Stomach (tissue), 4 donors: ENCODE measurements at regions not wholly inside any gene's neighbourhood (a gene's known extent, or its start where the extent isn't known, plus 50 kb on each side); places are given as distances from the start of the nearest gene placed in this dataset.

Experiments used
- CTCF ChIP-seq, 7 experiments: fragments of 450-650 bp in 4 of 7; fragments of 200-600 bp in 3 of 7; sonication (generic) in 3 of 7; IDR thresholded peaks; one replicate each; pipeline ENCODE4 v1.5.1; 2016 to 2019; ENCODE audit warnings: antibody characterized with exemption in 7 of 7, control low read depth in 2 of 7, mild to moderate bottlenecking in 1 of 7
- EP300 ChIP-seq: sonication (generic); formaldehyde crosslinking; IDR thresholded peaks from one replicate; pipeline ENCODE4 v1.6.1; 2017; ENCODE audit warnings: antibody characterized with exemption
- POLR2A ChIP-seq, 4 donors: fragments of 450-650 bp; IDR thresholded peaks; one replicate each; pipeline ENCODE4 v1.6.1; 2016; ENCODE audit warnings: antibody characterized with exemption in 4 of 4, control low read depth in 2 of 4, mild to moderate bottlenecking in 1 of 4, moderate library complexity in 1 of 4
- POLR2AphosphoS5 ChIP-seq, 3 donors: sonication (generic); formaldehyde crosslinking; IDR thresholded peaks; one replicate each; pipeline ENCODE4 v1.6.1; 2016; ENCODE audit warnings: antibody characterized with exemption in 3 of 3

DNA sequence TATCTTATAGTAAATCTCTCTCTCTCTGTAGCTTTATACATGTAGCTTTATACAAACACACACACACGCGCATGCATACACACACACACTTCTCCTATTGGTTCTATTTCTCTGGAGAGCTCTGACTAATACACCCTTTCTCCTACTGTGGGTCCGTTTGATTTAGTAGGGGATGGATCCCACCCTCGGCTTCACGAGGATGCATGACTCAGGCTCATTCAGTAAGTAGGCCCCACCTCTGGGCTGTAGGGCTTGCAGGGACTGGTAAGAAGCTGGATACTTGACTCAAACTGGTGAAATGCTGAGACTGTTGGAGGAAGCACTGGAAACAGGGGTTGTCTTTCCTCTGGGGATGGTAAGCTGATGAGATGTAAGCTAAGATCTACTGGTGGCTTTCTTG is 98.7 kb downstream of the SLC24A2 start:
- TF ChIP-seq POLR2A (IDR thresholded peaks at IDR 0.05) (no peak), POLR2AphosphoS5 (IDR thresholded peaks at IDR 0.05) (no peak), CTCF (IDR thresholded peaks at IDR 0.05) (no peak), EP300 (no peak)
